Renal cortical epithelial cell (primary cell): ENCODE measurements at regions not wholly inside any gene's neighbourhood (a gene's known extent, or its start where the extent isn't known, plus 50 kb on each side); places are given as distances from the start of the nearest gene placed in this dataset.
A peak's percentile ranks its signal among the peaks of the same experiment; 100 is the strongest.

ENCODE experiments used
- DNase-seq: peaks from one replicate; pipeline ENCODE4 v3.0.0-alpha.2; 2011; ENCODE audit warnings: low read depth

GRCh38 chr13:106383791-106384190 lies 151.7 kb downstream of the EFNB2 start:
- DNase-seq, result peak; percentile 42

GRCh38 chr13:106382534-106382933 lies 152.9 kb downstream of the EFNB2 start:
- no peak for DNase-seq

- DNase-seq, result no peak
Measured at GRCh38 chr13:106381091-106381490, 154.4 kb downstream of the EFNB2 start.

DNA sequence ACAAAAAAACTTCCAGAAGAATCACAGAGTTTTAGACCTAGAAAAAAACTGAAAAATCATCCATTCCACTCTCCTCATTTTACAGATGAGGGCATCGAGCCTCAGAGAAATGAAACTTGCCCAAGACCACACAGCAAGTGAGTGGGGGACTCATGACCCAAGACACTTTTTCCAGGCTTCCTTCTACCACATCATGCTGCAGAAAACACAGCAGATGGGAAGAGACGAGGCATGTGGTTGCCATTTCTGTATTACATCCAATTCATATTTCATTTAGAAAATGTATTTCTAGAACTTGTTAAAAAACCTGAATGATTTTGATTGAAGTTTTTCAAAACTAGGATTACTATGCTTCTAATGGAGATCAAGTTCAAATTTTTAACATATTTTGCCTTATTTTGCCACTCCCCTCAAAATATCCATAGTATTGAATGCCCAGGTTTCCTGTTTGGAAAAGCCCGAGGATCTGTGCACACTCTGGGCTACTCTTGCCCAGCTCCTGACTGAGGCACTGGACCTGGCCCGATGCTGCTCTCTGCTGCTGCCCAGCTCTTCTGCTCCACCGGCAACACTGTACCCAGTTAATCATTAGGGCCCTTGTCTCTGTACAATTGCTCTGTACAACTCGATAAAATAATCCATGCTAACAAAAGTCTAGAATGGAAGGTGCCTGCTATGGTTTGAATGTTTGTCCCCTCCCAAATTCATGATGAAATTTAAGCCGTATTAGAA lies 157.4 kb downstream of the EFNB2 start:
- peak; percentile 46 for DNase-seq

GRCh38 chr13:106377341-106377740 lies 158.1 kb downstream of the EFNB2 start:
- no peak for DNase-seq

- DNase-seq, result peak; percentile 93
Measured at GRCh38 chr13:106376401-106377112, 158.9 kb downstream of the EFNB2 start.

DNA sequence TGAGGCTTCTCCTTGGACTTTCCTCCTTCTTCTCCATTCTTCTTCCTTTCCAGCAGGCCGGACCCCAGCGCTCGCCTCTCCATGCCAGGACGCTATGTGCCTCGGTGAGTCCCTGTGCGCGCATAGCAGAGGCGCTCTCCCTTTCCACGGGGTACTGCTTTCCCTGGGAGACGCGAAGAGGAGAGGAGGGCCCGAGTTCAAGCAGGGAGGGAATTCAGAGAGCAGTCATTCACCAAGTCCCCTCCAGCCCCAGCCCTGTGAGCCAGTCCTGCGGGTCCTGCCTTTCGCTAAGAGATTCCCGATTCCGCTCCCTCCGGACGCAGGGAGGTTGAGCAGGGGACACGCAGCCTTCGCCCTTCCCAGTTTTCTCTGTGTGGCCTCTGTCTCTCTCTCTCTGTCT lies 160.4 kb downstream of the EFNB2 start:
- no peak for DNase-seq

DNA sequence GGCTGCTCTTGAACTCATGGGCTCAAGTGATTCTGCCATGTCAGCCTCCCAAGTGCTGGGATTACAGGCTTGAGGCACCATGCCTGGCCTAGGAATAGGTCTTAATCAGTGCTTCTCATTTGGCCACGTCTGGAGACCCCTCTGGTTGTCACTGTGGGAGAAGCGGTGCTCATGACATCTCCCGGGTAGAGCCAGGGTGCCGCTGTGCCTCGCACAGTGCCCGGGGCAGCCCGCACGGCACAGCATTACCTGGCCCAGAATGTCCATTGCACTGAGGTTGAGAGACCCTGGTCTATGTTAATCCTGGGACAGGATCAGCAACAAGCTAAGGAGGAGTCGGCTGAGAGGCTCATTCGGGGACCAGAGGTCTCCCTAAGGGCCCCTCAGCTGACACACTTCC lies 160.8 kb downstream of the EFNB2 start:
- no peak for DNase-seq

- DNase-seq, result peak; percentile 57
Measured at GRCh38 chr13:106373989-106374572, 161.4 kb downstream of the EFNB2 start.

DNA sequence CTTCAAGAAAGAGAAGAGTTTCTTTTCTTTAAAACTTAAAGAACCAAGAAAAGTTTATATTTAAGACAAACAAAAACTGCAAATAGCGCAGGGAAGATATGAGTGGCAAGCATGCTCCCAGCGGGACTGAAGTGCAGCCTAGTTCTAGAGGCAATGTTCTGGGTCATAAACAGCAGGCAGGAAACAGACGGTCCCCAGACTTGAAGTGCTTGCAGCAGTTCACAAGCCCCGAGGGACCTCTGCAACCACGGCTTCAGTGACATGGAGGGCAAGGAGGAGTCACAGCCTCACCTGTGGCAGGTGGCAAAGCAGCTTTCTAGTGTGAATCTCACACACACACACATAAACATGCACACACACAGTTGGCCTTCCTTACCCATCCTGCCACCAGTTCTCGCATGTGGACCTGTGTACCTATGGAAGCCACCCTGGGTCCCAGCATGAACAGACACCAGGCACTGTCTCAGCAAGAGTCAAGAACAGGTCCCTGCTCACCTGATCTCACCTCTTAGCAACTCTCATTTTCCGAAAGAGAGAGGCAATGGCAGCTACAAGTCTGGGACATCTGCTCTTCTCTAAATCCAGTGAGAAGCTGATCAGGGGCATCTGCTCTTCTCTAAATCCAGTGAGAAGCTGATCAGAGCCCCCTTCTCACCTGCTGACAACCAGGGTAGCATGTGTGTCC lies 162.0 kb downstream of the EFNB2 start:
- no peak for DNase-seq

- DNase-seq, result peak; percentile 79
Measured at GRCh38 chr13:106372199-106373155, 163.0 kb downstream of the EFNB2 start.

DNA sequence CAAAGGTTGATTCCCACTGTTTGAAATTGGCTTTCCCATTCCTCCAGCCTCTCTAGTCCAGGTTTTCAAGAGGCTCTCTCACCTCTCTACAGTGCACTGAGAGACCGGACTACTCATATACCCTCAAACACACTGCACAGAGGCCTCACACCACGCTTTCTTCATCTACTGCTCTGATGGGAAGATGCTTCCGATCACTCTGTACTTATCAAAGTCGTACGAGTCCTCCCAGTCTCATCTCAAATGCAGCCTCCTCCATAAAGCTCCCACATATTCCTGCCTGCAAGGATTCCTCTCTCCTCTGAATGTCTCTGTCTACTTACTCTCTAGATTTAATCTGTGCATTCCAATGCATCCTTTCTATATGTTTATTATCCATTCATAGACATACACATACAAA lies 164.4 kb downstream of the EFNB2 start:
- no peak for DNase-seq

- DNase-seq, result no peak
Measured at GRCh38 chr13:106369858-106370257, 165.6 kb downstream of the EFNB2 start.

- no peak for DNase-seq
Measured at GRCh38 chr13:106369091-106369490, 166.4 kb downstream of the EFNB2 start.

DNA sequence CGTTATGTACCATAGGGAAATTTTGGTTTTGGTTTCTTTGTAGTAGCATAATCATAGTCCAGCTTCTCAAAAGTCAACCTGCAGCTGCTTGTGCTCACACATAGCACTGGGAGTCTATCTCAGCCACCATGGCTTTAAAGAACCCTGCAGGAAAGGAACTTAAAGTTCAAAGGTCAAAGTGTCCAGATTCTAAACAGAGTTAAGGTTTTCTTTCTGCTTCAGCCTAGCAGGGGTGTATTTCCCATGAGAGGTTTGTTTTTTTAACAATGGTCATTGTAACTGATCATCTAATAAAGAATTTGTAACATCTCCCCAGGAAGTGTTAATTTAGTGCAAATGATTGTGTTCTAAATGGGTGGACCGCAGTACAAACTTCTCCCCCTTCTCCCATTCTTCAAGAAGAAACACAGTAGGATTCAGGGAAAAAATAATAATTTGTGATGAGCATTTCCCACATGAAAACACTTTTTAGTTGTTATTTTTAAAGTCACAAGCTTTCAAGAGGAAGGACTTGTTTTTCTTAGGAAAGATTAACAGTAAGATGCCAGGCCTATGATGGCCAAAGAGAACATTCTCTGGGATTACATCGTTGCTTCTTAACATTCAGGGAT lies 168.0 kb downstream of the EFNB2 start:
- no peak for DNase-seq

GRCh38 chr13:106362707-106363106 lies 172.8 kb downstream of the EFNB2 start:
- DNase-seq, result no peak

- DNase-seq, result no peak
Measured at GRCh38 chr13:106361621-106362020, 173.8 kb downstream of the EFNB2 start.

- no peak for DNase-seq
Measured at GRCh38 chr13:106357198-106357597, 178.3 kb downstream of the EFNB2 start.

DNA sequence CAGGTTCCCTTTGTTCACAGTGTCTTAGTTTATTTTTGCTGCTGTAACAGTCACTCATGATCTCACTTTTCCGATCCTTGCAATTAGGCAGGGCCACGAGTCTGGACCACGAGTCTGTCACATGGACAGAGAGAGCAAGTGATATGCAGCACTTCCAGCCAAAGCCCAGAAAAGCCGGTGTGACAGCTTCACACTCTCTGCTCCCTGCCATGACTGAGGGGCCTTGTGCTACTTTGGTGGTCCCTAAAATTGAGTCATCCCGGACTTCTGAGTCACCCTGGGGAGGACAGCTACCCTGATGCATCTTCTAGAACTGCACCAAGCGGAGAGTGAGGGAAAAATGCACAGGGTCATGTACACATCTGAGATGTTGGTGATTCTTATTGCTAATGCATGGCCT lies 179.6 kb downstream of the EFNB2 start:
- DNase-seq, result no peak

GRCh38 chr13:106354961-106355360 lies 180.5 kb downstream of the EFNB2 start:
- no peak for DNase-seq

DNA sequence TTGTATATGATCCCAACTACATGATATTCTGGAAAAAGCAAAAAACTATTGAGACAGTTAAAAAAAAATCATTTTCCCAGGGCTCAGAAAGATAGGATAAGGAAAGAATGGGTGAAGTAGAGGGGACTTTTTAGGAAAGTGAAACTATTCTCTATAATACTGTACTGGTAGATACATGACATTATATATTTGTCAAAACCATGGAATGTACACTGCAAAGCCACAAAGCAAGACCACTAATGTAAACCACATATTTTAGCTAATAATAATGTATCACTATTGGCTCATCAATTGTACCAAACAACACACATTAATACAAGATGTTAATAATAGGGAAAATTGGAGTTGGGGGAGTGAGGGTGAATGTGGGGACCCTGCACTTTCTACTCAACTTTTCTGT lies 182.6 kb downstream of the EFNB2 start:
- no peak for DNase-seq
